ENCODE measurements at regions not wholly inside any gene's neighbourhood (a gene's known extent, or its start where the extent isn't known, plus 50 kb on each side); places are given as distances from the start of the nearest gene placed in this dataset.

DNA sequence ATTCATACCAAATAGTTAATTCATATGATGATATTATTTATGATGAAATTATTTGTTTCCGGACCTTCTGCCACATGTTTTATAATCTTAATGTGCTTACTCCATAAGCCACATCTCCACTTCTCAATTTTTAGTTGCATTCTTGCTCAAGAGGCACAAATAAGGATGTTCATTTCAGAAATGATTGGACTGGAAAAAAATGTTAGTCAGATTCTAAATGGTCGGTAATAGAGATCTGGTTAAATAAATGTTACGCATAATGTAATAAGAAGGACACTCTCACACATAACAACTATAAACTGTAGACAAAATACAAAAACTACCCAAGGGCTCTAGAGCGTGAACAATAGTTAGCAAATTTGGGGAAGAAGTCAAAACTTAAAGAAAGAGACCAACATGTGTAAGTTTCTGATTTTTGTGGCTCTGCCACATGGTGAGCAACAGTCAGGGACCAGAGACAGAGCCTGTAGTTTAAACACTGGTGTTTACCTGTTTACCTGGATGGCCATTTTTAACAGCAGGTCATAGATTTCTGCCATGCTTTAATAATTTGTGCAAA is 554.3 kb upstream of the CLINT1 start:
- TF ChIP-seq EZH2 (IDR thresholded peaks at IDR 0.05; ENCODE audit: low read length): no peak
- TF ChIP-seq CTCF (optimal IDR thresholded peaks at IDR 0.05 in 1 of 3, IDR thresholded peaks at IDR 0.05 in 1 of 3, conservative IDR thresholded peaks at IDR 0.05 in 1 of 3; ENCODE audit: extremely low read depth in 1 of 3, insufficient read depth in 2 of 3, low read length in 3 of 3): no peak

All from keratinocyte (primary cell).